Hematopoietic multipotent progenitor cell treated with erythropoietin and hydrocortisone succinate and interleukin-3 and kit ligand, for 6 days (in vitro differentiated cells): ENCODE measurements at regions not wholly inside any gene's neighbourhood (a gene's known extent, or its start where the extent isn't known, plus 50 kb on each side); places are given as distances from the start of the nearest gene placed in this dataset.
A peak's percentile ranks its signal among the peaks of the same experiment; 100 is the strongest.
"Not testable (repeated sequence)": the region's sequence is repeated elsewhere in the genome, so short reads cannot be mapped to it uniquely, and the experiment has no call there.

Experiments
- DNase-seq: peaks from one replicate; pipeline ENCODE4 v3.0.0-alpha.2; 2015

DNA sequence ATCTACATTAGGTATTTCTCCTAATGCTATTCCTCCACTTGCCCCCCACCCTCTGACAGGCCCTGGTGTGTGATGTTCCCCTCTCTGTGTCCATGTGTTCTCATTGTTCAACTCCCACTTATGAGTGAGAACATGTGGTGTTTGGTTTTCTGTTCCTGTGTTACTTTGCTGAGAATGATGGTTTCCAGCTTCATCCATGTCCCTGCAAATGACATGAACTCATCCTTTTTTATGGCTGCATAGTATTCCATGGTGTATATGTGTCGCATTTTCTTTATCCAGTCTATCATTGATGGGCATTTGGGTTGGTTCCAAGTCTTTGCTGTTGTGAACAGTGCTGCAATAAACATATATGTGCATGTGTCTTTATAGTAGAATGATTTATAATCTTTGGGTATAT, 50.6 kb upstream of the GRHL3 start:
- not testable (repeated sequence) for DNase-seq

DNA sequence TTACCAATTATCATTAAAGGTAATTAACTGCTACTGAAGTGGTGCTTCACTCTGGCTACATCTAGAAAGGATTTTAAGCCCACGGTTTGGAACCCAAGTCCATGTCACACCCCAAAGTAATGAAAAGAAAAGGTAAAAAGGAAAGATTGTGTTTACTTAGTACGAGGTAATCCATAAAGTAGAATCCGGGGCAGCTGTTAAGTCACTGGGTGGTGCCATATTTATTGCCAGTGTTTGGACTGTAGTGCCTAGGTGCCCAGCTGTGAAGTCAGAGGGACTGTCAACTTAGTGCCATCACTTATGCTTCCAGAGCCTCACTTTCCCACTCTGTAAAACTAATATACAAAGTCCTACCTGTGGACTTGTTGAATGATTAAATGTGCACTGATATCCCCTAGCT, 52.2 kb upstream of the GRHL3 start:
- no peak for DNase-seq

DNA sequence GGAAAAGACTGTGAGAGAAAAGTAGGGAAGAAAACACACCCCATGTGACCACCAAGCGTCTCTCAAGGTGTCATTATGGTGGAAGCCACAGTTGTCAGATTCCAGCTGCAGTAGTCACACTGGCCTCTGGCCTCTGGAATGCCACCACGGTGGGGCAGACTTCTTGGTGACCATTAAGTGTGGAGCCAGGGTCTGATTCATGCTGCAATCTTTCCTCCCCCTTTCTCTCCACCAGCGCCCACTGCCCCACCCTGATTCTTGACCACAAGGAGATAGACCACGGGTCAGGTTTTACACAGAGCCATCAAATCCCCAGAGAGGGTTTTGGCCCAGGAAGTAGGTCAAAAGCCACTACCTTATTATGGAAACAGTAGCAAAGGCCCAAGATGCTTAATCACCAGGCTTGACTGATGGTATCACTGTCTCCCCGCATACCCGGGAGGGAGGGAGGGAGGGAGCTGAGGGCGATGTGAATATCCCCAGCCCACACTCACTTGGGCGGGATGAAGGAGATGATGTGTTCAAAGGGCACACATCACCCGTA, 52.7 kb upstream of the GRHL3 start:
- no peak for DNase-seq

DNA sequence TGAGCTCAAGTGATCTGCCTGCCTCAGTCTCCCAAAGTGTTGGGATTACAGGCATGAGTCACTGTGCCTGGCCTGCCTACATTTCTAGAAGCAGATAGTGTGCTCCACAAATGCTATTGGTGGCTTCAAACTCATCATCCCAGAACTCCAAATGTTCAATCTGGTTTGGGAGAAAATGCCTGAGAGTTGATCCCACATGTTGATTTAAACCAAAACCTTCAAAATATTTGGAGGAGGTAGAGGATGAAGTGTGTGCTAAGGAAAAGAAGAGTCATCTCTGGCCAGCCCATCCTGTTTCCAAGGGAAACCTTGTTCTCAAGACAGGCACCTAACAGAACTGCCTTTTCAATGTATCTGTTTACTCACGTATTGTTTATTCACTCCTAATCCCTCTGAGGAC, 55.4 kb upstream of the GRHL3 start:
- no peak for DNase-seq

DNA sequence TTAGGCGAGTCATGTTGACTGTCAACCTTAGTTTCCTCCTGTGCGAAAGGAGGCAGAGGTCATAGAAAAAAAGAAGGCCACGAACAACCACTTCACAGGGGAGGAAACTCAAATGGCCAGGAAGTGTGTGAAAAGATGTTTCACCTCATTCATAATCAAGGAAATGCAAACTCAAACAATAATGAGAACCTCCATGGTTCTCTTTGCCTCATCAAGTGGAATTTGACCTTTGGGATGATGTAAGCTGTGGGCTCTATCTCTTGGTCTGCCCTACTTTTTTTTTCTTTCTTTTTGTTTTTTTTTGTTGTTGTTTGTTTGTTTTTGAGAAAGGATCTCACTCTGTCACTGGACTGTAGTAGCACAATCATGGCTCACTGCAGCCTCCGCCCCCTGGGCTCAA, 55.9 kb upstream of the GRHL3 start:
- DNase-seq, result peak; percentile 0

DNA sequence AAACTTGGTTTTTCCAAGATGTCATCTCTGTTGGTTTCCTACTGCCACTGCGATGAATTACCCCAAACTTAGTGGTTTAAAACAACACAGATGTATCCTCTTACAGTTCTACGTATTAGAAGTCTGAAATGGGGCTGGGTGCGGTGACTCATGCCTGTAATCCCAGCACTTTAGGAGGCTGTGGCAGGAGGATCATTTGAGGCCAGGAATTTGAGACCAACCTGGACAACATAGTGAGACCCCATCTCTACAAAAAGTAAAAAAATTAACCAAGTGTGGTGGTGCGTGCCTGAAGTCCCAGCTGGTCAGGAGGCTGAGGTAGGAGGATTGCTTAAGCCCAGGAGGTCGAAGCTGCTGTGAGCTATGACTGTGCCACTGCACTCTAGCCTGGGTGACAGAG, 57.2 kb upstream of the GRHL3 start:
- DNase-seq, result no peak

DNA sequence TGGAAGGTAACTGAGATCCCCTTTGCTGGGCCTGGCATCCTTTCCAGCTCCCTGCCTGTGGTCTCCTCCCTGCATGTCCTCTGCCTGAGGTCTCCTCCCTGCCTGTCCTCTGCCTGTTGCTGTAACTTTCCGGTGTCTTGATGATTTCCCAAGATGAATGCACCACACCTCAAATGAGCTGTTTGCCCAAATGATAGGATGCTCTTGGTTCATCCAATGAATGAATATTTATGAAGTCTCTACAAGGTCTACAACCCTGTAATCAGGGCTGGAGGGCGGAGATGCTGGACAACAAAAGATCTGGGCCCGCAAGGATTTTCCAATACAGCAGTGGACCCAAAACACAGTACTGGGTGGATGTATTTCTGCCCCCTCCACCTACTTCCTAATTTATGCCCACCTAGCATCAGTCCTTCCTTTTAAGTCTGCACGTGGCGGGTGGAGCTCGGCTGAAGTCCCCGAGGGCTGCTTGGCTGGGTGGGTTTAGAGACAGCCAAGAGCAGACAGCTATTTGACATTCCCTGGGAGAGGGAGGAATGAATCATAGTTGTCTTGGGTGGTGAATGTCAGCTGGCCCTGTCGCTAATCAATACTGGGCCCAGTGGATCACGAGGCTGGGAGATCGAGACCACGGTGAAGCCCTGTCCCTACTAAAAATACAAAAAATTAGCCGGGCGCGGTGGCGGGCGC, 60.3 kb upstream of the GRHL3 start:
- no peak for DNase-seq

DNA sequence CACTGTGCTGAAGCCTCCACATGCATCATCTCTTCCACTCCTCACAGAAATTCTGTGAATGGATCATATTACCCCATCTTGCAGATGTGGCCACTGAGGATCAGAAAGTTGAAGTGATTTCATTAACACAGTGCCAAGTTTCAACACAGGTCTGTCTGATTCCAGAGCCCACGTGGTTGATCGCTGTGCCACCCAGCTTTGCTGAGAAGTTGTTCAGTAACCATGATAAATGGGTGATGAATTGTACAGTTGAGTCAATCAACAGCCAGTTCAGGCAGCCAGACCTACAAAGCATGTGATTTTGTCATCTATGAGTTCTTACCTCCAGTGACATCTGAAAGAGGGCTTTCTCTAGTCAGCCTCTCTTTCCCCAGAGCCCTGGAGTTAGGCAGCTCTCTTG, 61.8 kb upstream of the GRHL3 start:
- no peak for DNase-seq

DNA sequence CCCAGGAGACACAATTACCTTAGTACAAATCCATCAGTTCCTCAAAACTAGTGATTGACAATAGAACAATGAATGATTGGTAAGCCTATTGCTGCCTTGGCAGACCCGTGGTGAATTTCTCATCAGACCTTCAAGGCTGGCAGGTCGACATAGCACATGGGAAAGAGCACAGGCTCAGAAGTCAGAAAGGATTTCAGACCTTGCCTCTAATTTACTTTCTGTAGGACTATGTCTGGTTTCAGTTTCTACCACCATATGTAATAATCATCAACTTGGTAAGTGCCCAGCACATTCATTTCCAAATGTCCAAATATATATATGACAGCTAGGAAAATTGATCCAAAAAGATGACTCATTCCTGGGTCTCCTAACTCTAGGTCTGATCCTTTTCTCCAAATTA, 62.5 kb upstream of the GRHL3 start:
- no peak for DNase-seq

DNA sequence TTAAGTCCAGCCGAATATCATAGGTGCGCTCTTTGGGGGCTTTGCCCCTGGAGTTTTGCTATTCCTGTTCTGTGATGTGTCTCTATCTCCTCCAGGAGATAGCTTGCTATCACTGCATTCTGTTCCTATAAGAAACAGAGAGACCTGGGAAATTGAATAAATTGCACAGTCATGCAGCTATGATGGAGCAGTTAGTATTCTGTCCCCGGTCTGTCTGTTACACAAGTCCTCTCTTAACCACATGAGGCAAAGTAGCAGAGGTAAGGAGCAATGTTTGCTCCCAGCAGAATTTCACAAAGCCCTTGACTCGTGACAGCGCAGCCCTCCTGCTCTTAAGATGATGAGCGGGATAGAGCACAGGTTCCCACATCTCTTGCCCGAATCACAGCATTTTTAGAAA, 63.9 kb upstream of the GRHL3 start:
- peak; percentile 50 for DNase-seq

DNA sequence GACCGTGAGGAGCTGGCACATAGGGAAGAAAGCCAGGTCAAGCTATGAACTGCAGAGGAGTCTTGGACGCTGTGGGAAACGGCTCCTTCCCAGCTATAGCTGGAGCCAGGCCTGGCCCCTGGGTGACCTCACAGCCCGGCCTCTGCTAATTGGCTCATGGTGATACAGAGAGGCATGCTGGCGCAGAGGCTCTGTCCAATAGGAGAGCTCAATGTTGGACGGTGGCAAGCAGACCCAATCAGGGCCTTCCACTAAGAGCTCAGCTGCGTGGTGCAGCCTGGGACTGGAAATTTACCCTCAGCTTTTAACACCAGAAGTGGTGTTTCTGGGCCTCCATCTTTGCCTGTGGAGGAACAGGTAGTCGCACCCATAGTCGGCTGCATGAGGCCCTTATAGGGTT, 64.4 kb upstream of the GRHL3 start:
- DNase-seq, result no peak

DNA sequence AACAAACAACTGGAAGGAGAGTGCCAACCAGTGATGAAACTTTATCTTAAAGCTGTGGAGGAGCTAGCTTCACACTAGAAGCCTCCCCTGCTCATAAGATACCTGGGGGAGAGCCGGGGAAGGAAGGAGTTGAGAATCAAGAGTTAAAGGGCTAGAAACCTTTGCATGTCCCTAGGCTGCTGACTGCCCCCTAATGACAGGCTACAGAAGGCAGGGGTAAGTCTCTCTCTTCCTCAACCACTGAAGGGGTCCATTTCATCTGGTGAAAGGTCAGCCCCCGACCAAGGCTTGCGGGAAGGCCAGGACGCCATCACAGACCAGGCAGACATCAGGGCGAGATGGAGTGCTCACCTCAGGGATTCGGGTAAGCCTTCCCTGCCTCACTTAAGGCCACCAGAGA, 65.6 kb upstream of the GRHL3 start:
- DNase-seq, result no peak

DNA sequence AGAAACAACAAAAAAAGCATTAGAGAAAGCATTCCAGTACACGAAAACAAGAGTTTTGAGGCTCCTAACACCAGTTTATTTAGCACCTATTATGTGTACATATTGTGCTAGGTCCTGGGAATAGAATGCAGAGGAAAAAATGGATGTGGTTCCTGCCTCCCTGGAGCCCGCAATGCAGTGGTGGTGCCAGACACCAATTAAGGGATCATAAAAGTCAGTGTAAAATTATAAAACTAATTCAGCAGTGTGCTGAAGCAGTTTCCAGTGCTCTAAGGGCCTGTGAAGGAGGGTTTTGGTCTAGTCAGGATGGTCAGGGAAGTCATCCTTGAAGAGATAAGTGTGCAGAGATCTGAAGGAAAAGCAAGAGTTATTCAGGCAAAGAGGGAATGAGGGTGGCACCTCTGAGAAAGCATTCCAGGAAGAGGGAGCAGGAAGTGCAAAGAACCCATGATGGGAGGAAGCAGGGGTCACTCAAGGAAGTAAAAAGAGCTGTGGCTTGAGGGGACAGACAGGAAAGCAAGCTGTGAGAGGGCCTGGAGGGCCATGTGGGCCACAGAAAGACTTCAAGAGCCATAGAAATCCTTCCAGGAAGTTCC, 65.2 kb upstream of the IFNLR1 start:
- no peak for DNase-seq

DNA sequence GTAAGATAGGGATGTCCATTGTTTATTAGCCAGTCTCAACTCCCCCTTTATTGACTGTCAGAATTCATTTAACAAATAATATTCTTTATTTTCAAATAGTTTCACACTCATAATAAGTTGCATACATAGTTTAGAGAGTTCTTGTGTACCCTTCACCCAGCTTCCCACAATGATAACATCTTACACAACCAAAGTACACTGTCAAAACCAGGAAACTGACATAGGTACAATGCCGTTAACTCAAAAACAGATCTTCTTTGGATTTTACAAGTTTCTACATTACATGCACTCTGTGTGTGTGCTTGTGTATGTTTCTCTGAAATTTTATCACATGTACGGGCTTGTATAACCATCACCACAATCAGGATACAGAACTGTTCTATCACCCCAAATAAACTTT, 64.4 kb upstream of the IFNLR1 start:
- DNase-seq, result no peak

DNA sequence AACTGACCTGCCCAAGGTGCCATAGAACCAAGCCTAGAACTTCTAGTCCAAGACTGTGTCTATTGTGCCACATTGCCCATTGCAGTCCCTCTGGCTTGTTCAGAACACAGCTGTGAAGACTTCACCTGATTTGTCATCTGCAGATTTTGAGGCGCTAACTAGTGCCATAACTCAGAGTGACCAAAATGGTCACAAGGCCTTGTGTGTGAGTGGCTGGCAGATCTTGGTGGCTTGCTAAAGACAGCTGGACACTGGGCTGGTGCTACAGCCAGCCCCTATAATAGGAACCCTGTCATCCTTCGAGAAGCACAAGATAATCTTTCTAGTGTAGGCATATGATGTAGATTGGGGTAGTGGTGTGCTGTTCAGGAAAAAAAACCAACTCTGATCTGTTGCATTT, 63.7 kb upstream of the IFNLR1 start:
- no peak for DNase-seq

DNA sequence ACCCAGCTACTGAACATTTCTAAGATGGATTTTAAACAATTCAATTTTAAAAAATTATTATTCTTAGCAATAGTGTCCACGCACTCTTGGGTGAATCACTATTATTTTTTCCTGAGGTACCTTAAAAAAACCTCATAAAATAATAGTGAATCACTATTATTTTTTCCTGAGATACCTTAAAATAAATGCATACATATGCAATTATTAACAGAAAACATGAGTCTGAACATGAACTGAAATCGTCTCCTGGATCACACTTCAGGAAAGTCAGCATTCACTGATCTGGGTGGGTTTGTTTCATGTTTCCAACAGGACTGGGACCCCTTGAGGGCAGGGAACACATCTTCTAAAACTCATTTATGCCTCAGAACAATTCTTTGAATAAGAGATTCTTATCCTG, 63.1 kb upstream of the IFNLR1 start:
- DNase-seq, result no peak

DNA sequence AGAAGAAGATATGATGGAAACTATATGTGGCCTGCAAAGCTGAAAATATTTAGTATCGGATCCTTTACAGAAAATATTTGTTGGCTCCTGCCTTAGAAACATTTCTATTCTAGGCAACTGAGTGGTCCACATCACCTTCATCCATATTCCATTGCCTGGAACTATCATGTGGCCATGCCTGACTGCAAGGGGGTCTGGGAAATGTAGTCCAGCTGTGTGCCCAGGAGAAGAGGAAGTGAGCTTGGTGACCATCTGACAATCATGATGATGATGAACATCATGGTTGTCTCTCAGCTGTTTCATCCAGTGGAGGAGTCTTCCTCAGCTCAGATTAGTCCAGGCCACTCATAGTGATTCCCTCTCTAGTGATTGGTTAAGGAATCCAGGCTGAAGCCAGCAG, 61.8 kb upstream of the IFNLR1 start:
- peak; percentile 52 for DNase-seq

DNA sequence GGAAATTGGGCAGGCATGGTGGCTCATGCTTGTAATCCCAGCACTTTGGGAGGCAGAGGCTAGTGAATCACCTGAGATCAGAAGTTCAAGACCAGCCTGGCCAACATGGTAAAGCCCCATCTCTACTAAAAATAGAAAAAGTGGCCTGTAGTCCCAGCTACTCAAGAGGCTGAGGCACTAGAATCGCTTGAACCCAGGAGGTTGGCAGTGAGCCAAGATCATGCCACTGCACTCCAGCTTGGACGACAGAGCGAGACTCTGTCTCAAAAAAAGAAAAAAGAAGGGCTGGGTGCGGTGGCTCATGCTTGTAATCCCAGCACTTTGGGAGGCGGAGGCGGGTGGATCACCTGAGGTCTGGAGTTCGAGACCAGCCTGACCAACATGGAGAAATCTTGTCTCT, 60.2 kb upstream of the IFNLR1 start:
- not testable (repeated sequence) for DNase-seq

DNA sequence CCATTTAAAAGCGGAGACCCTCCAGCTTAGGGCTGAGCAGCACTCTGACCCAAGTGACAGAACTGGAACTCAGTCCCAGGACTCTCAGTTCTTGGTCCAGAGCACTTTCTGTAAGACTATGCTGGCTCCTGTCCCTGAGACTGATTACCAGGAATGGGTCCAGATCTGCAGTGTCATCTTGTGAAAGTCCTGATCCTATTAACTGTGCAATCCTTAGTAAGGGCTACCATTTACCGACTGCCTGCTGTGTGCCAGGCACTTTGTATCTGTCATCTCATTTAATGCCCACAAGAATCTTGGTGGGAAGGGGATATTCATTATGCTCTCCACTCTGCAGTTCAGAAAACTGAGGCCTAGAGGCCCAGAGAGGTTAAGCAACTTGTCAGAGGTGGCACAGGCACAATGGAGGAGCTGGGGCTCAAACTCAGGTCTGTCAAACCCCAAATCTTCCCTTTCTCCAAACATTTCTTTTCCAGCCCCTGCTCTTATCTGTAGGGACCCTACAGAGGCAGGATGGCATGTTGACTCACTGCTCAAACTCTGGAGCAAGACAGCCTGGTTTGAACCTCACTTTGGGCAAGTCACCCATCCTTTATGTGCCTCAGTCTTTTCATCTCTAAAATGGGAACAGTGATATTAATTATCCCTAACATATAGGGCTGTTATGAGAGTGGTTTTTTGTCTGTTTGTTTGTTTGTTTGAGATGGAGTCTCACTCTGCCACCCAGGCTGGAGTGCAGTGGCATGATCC, 57.6 kb upstream of the IFNLR1 start:
- DNase-seq, result no peak

DNA sequence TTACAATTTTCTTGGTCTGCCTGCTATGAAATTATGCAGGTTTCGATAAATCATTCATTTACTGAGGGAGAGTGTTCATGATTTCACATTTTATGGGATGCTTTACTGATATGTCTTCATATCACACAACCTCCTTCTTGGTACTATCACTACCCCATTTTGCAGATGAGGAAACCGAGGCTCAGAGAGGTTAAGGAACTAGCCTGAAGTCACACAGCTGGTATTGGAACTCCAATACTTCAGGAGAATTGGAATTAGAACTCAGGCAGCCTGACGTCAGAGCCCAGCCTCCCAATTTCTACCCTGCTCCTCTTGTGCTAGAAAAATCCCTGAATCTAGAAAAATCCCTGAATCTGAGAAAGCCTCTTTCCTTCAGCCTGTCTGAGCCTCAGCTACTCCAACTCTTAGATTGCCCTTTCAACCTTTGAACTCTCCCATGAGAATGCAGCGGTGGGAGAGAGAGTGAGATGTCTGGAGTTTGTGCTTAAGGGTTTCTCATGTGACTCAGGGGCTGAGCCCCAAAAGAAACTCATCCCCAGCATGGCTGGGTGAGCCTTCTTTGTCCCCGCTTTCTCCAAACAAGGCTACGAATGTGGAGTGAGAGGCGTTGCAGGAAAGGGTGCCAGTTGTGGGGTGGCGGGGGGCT, 50.8 kb upstream of the IFNLR1 start:
- no peak for DNase-seq

DNA sequence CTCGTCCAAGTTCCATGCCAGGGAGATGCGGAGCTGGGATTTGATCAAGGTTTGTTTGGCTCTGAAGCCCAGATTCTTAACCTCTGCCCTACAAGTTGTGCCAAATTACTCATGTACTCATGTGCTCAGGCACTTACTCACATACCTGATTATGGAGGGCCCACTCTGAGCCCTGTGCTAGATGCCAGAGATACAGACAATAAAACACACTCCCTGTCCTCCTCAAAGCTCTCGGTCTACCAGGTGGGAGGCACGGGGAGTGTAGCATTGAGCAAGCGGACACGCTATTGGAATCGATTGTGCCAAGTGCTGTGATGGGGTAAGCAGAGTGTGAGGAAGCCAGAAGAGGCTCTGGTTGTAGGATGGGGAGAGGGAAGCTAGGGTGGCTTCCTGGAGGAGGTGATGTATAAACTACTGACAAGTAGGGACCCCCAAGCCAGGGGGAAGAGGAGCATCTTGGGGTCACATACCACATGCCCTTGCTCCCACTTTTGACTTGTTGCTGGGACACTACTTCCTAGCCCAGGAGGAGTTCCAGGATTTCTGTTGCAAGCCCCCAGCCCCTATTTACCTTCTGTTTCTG, 49.8 kb upstream of the IFNLR1 start:
- no peak for DNase-seq
